Fibroblast of villous mesenchyme (primary cell): ENCODE measurements at regions not wholly inside any gene's neighbourhood (a gene's known extent, or its start where the extent isn't known, plus 50 kb on each side); places are given as distances from the start of the nearest gene placed in this dataset.
"Not testable (repeated sequence)": the region's sequence is repeated elsewhere in the genome, so short reads cannot be mapped to it uniquely, and the experiment has no call there.

Experiments
- DNase-seq: peaks from one replicate; pipeline ENCODE4 v3.0.0-alpha.2; 2010; ENCODE audit warnings: low read depth
- H3K4me3 ChIP-seq: 2 replicates; pipeline ENCODE4 v1.5.1; 2011; ENCODE audit warnings: low read depth, mild to moderate bottlenecking, low read length
- CTCF ChIP-seq: IDR thresholded peaks from 2 replicates; pipeline ENCODE4 v1.5.1; 2012; ENCODE audit warnings: low read depth, mild to moderate bottlenecking, low read length; ENCODE audit not compliant: insufficient read depth

DNA sequence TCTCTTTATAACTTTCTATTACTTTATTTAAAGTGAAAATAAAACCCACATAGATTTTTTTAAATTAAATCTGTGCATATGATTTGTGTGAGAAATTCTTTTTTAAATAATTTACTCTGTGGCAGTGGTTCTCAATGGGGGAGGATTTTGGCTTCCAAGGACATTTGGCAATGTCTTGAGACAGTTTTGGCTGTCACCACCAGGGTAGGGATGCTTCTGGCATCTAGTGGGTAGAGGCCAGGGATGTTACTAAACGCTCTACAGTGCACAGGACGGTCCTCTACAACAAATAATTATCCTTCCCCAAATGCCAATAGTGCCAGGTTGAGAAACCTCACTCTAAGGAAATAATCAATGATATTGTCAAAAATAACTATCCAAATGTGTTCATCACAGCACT, 177.9 kb upstream of the CCNG1 start:
- H3K4me3 ChIP-seq, result no peak overlapping the region
- DNase-seq, result no peak
- no peak for TF ChIP-seq CTCF

DNA sequence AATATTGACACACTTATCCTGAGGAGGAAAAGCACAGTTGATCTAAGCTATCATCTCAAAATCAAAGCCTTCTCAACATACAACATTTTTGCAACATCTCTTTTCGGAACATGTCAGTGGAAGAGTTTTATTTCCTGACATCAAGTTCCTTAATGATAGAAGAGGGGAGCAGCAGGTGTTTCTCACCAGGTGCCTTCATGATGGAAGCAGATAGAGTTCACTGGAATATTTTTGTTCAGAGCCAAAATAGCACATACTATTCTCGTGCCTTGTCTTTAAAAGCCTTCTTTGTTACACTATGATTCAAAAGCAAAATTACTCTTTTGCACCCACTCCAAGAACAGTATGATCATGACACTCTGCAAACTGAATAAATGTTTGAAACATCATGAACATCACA, 176.9 kb upstream of the CCNG1 start:
- DNase-seq, result no peak
- TF ChIP-seq CTCF, result no peak
- H3K4me3 ChIP-seq, result no peak overlapping the region

- no peak for TF ChIP-seq CTCF
- no peak for DNase-seq
- H3K4me3 ChIP-seq, result no peak overlapping the region
Measured at GRCh38 chr5:163260961-163261360, 176.4 kb upstream of the CCNG1 start.

DNA sequence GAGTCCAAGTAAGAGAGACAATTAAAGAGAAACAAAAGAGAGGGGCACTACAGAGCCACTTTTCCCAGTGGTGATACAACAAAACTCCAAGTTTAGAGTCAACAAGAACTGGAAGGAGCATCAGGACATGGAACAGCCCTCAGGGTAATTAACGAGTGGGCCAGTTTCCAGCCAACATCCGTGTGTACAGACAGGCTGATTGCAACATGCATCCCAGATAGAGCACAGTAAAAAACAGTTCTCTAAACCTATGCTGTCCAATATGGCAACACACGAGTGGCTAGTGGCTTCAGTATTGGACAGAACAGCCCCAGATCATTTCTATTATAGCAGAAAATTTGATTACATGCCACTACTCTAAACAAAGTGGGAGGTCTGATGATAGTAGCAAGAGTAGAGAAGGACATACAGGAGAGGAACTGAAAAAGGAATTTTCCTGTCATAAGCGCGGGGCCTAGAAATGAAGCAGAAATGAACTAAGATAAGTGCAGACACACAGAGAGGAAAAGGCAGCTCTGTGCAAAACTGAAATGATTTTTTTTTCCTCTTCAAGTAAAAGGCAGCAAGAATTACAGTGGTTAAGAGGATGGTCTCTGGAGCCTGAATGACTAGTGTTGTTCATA, 175.6 kb upstream of the CCNG1 start:
- TF ChIP-seq CTCF, result no peak
- H3K4me3 ChIP-seq, result no peak overlapping the region
- DNase-seq, result no peak

- H3K4me3 ChIP-seq, DNase-seq: not testable (repeated sequence)
Measured at GRCh38 chr5:163266249-163266648, 171.1 kb upstream of the CCNG1 start.

- H3K4me3 ChIP-seq, result no peak overlapping the region
- TF ChIP-seq CTCF, result no peak
- DNase-seq, result no peak
Measured at GRCh38 chr5:163269624-163270023, 167.8 kb upstream of the CCNG1 start.

- H3K4me3 ChIP-seq, result no peak overlapping the region
- no peak for TF ChIP-seq CTCF
- DNase-seq, result no peak
Measured at GRCh38 chr5:163276466-163276865, 160.9 kb upstream of the CCNG1 start.

- H3K4me3 ChIP-seq, DNase-seq: not testable (repeated sequence)
Measured at GRCh38 chr5:163280897-163281296, 156.5 kb upstream of the CCNG1 start.
